Astrocyte (in vitro differentiated cells and primary cell): ENCODE measurements at regions not wholly inside any gene's neighbourhood (a gene's known extent, or its start where the extent isn't known, plus 50 kb on each side); places are given as distances from the start of the nearest gene placed in this dataset.
A peak's percentile ranks its signal among the peaks of the same experiment; 100 is the strongest.

ENCODE experiments used
- DNase-seq: peaks from one replicate; pipeline ENCODE4 v3.0.0-alpha.2; 2010; ENCODE audit warnings: low read depth
- FAIRE-seq: peaks from 2 replicates; lab custom pipeline; 2011; peaks lifted over from hg19 to GRCh38; lab: Jason Lieb, UNC
- H2AFZ ChIP-seq: 2 replicates; pipeline ENCODE4 v1.6.0; 2012; ENCODE audit warnings: low read depth, low read length, inconsistent platforms
- H3K27ac ChIP-seq: 2 replicates; pipeline ENCODE4 v1.5.1; 2011; ENCODE audit warnings: low read depth, low read length, inconsistent platforms
- H3K27me3 ChIP-seq: 2 replicates; pipeline ENCODE4 v1.6.0; 2011; ENCODE audit warnings: low read length, inconsistent platforms; ENCODE audit not compliant: insufficient read depth
- H3K36me3 ChIP-seq: 2 replicates; pipeline ENCODE4 v1.5.1; 2011; ENCODE audit warnings: low read length, inconsistent platforms; ENCODE audit not compliant: insufficient read depth
- H3K4me1 ChIP-seq: 2 replicates; pipeline ENCODE4 v1.5.1; 2011; ENCODE audit warnings: low read length, inconsistent platforms; ENCODE audit not compliant: insufficient read depth
- H3K4me2 ChIP-seq: 2 replicates; pipeline ENCODE4 v1.6.0; 2012; ENCODE audit warnings: low read length, inconsistent platforms
- H3K4me3 ChIP-seq: 2 replicates; pipeline ENCODE4 v1.5.1; 2011; ENCODE audit warnings: low read depth, mild to moderate bottlenecking, low read length, inconsistent platforms; ENCODE audit not compliant: insufficient read depth
- H3K79me2 ChIP-seq: 2 replicates; pipeline ENCODE4 v1.6.0; 2012; ENCODE audit warnings: mild to moderate bottlenecking, low read length, inconsistent platforms; ENCODE audit not compliant: insufficient read depth
- H3K9ac ChIP-seq: 2 replicates; pipeline ENCODE4 v1.6.0; 2012; ENCODE audit warnings: mild to moderate bottlenecking, low read length, inconsistent platforms
- H3K9me3 ChIP-seq: 2 replicates; pipeline ENCODE4 v1.5.1; 2012; ENCODE audit warnings: low read depth, mild to moderate bottlenecking, low read length, inconsistent platforms; ENCODE audit not compliant: insufficient read depth
- H4K20me1 ChIP-seq: 2 replicates; pipeline ENCODE4 v1.6.0; 2012; ENCODE audit warnings: low read length, inconsistent platforms; ENCODE audit not compliant: insufficient read depth
- H3K27ac Mint-ChIP-seq: one replicate; pipeline ENCODE4 v1.8.0; 2021; ENCODE audit warnings: mild to moderate bottlenecking, mixed read lengths; ENCODE audit not compliant: unreplicated experiment
- H3K27me3 Mint-ChIP-seq: one replicate; pipeline ENCODE4 v1.8.0; 2021; ENCODE audit warnings: low read depth, mixed read lengths; ENCODE audit not compliant: unreplicated experiment
- H3K36me3 Mint-ChIP-seq: one replicate; pipeline ENCODE4 v1.8.0; 2021; ENCODE audit warnings: low read depth, mixed read lengths; ENCODE audit not compliant: unreplicated experiment
- H3K4me1 Mint-ChIP-seq: one replicate; pipeline ENCODE4 v1.8.0; 2021; ENCODE audit warnings: low read depth, mixed read lengths; ENCODE audit not compliant: unreplicated experiment
- H3K4me3 Mint-ChIP-seq: one replicate; pipeline ENCODE4 v1.8.0; 2021; ENCODE audit warnings: mild to moderate bottlenecking, moderate library complexity, mixed read lengths; ENCODE audit not compliant: unreplicated experiment
- H3K9me3 Mint-ChIP-seq: one replicate; pipeline ENCODE4 v1.8.0; 2021; ENCODE audit warnings: mild to moderate bottlenecking, mixed read lengths; ENCODE audit not compliant: unreplicated experiment
- EZH2 ChIP-seq: IDR thresholded peaks from 2 replicates; pipeline ENCODE4 v1.6.1; 2012; ENCODE audit warnings: mild to moderate bottlenecking, low read length, inconsistent platforms; ENCODE audit not compliant: insufficient read depth
- TF ChIP-seq, protein P1 (sequence below): IDR thresholded peaks from 2 replicates; pipeline ENCODE4 v1.5.1; 2011; ENCODE audit warnings: low read depth, mild to moderate bottlenecking, inconsistent platforms, low read length, moderate library complexity; ENCODE audit not compliant: insufficient read depth

DNA sequence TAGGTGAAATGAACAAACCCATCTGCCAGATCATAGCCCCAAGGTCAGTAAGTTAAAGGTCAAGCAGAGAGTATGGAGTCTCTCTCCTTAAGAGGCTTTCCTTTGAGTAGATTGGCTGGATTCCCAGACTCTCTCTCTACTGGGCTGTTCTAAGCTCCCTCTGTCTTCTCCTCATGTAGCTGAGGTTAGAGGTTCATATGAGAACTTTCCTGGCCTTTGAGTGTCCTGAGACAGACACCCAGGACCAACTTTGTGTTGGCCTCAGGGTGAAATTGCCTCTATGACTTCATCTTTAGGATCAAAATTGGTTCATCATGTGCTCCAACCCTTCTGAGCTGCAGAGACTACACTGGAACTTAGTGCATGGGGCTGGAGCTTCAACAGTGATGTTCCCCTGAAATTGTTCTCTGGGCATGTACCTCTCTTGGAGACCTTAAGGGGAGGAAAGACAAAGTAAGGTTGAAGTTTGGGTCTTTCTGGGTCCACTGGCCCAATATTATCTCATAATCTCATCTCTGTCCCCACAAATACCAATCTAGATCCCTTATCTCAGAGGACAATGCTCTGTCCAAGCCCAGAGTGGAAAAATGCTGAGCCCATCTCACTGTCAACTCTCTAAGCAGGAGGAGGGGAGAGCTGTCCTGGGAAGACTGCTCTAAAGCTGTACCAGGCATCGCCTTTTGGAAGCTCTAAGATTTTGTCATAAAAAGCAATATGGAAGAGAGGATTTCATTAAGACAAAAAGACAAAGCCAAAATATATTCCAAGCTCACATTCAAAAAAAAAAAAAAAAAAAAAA lies 177.3 kb upstream of the ARL4C start:
- no peaks in the 10 kb centered on the region for H3K27me3 Mint-ChIP-seq
- H3K4me1 ChIP-seq: peaks cover 59% of the 10 kb centered on the region
- H2AFZ ChIP-seq: no peak overlapping the region
- peak overlapping the region; percentile 61 for H3K4me2 ChIP-seq
- no peaks in the 10 kb centered on the region for H3K36me3 ChIP-seq
- H3K9ac ChIP-seq: peak overlapping the region; percentile 31
- H3K4me1 Mint-ChIP-seq: peaks cover 53% of the 10 kb centered on the region
- peaks cover 9% of the 10 kb centered on the region for H3K9me3 ChIP-seq
- TF ChIP-seq, protein P1, sequence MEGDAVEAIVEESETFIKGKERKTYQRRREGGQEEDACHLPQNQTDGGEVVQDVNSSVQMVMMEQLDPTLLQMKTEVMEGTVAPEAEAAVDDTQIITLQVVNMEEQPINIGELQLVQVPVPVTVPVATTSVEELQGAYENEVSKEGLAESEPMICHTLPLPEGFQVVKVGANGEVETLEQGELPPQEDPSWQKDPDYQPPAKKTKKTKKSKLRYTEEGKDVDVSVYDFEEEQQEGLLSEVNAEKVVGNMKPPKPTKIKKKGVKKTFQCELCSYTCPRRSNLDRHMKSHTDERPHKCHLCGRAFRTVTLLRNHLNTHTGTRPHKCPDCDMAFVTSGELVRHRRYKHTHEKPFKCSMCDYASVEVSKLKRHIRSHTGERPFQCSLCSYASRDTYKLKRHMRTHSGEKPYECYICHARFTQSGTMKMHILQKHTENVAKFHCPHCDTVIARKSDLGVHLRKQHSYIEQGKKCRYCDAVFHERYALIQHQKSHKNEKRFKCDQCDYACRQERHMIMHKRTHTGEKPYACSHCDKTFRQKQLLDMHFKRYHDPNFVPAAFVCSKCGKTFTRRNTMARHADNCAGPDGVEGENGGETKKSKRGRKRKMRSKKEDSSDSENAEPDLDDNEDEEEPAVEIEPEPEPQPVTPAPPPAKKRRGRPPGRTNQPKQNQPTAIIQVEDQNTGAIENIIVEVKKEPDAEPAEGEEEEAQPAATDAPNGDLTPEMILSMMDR: no peak
- TF ChIP-seq EZH2: no peak
- no peaks in the 10 kb centered on the region for H3K27me3 ChIP-seq
- H3K27ac ChIP-seq: peak overlapping the region; percentile 75
- no peak overlapping the region for H3K4me3 ChIP-seq
- H3K4me3 Mint-ChIP-seq: no peak overlapping the region
- H3K36me3 Mint-ChIP-seq: no peaks in the 10 kb centered on the region
- H4K20me1 ChIP-seq: no peaks in the 10 kb centered on the region
- peak overlapping the region; percentile 60 for H3K27ac Mint-ChIP-seq
- peaks cover 3% of the 10 kb centered on the region for H3K9me3 Mint-ChIP-seq
- FAIRE-seq: peak; percentile 72
- no peaks in the 10 kb centered on the region for H3K79me2 ChIP-seq
- no peak for DNase-seq

DNA sequence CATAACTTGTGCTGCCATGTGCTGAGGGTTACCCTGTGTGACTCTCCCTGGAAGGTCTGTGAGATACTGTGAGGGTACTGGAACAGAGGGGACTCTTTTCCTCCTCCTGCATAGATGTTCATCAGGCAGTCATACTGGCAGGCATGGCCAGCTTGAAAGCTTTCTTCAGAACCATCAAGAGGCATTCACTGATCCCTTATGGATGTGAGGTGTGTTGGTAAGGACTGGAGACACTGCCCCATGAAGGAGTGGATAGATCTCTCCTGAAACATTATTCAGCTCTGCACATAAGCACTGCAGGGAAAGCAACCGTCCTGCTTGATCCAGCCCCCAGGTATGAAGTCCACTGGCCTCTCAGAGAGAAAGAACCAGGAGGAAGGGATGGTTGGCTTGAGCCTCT lies 176.6 kb upstream of the ARL4C start:
- H3K4me2 ChIP-seq: no peak overlapping the region
- Mint-ChIP-seq H3K27ac (no peak overlapping the region), H3K36me3 (no peaks in the 10 kb centered on the region), H3K27me3 (no peaks in the 10 kb centered on the region), H3K9me3 (peaks cover 3% of the 10 kb centered on the region), H3K4me3 (no peak overlapping the region), H3K4me1 (peaks cover 53% of the 10 kb centered on the region)
- peaks cover 9% of the 10 kb centered on the region for H3K9me3 ChIP-seq
- no peak overlapping the region for H2AFZ ChIP-seq
- H4K20me1 ChIP-seq: no peaks in the 10 kb centered on the region
- no peaks in the 10 kb centered on the region for H3K27me3 ChIP-seq
- DNase-seq (no peak), FAIRE-seq (no peak)
- no peaks in the 10 kb centered on the region for H3K36me3 ChIP-seq
- TF ChIP-seq, protein P1: no peak
- TF ChIP-seq EZH2: no peak
- H3K9ac ChIP-seq: no peak overlapping the region
- H3K4me3 ChIP-seq: no peak overlapping the region
- H3K4me1 ChIP-seq: peaks cover 52% of the 10 kb centered on the region
- no peak overlapping the region for H3K27ac ChIP-seq
- no peaks in the 10 kb centered on the region for H3K79me2 ChIP-seq

DNA sequence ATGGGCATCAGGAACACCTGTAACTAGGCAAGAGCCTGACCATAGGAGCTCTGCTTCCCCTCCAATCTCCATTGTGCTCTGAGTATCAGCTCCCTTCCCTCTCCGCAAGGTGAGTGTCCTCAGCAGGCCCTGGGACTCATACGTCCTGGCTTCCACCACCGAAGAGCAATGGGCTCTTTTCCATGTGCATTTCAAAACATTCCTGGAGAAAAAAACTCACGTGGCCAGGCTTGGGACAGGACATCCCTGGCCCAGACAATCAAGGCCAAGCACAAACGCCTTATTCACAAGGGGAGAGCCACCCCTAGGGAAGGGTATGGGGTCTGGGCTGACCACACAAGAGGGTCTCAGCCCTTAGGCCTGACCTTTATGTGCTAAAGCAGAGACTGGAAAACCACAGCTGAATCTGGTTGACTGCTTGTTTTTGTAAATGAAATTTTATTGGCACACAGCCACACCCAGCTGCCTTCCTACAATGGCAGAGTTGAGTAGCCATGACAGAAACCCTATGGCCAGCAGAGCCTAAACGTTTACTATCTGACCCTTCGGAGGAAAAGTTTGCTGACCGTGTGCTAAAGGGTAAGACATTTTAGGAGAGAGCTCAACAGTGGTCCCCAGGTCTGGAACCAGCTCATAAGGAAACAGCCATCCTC lies 175.7 kb upstream of the ARL4C start:
- Histone ChIP-seq H3K79me2 (no peaks in the 10 kb centered on the region), H2AFZ (no peak overlapping the region), H3K4me3 (no peak overlapping the region), H3K36me3 (no peaks in the 10 kb centered on the region), H3K9ac (no peak overlapping the region), H4K20me1 (no peaks in the 10 kb centered on the region), H3K4me2 (no peak overlapping the region), H3K27ac (no peak overlapping the region), H3K9me3 (peaks cover 9% of the 10 kb centered on the region), H3K4me1 (peaks cover 45% of the 10 kb centered on the region), H3K27me3 (no peaks in the 10 kb centered on the region)
- Mint-ChIP-seq H3K36me3 (no peaks in the 10 kb centered on the region), H3K4me3 (no peak overlapping the region), H3K27ac (no peak overlapping the region), H3K4me1 (peaks cover 48% of the 10 kb centered on the region), H3K9me3 (peaks cover 3% of the 10 kb centered on the region), H3K27me3 (no peaks in the 10 kb centered on the region)
- no peak for FAIRE-seq
- no peak for DNase-seq
- TF ChIP-seq, protein P1: no peak
- no peak for TF ChIP-seq EZH2
